Neural cell (in vitro differentiated cells): ENCODE measurements at regions not wholly inside any gene's neighbourhood (a gene's known extent, or its start where the extent isn't known, plus 50 kb on each side); places are given as distances from the start of the nearest gene placed in this dataset.

ENCODE experiments used
- CTCF ChIP-seq: fragments of 450-650 bp; IDR thresholded peaks from 2 replicates; pipeline ENCODE4 v1.5.1; 2014; ENCODE audit warnings: antibody characterized with exemption, mild to moderate bottlenecking, moderate library complexity; ENCODE audit not compliant: poor library complexity, severe bottlenecking
- EP300 ChIP-seq: fragments of 450-650 bp; conservative IDR thresholded peaks from 2 replicates; pipeline ENCODE4 v1.6.1; 2014; ENCODE audit warnings: antibody characterized with exemption, mild to moderate bottlenecking, moderate library complexity; ENCODE audit not compliant: poor library complexity, severe bottlenecking
- EZH2 ChIP-seq: fragments of 200-600, 300-800 bp; shearing (Covaris generic), sonication (generic); IDR thresholded peaks from 2 replicates; pipeline ENCODE4 v1.6.1; 2014; ENCODE audit warnings: antibody characterized with exemption, low read length, borderline replicate concordance, mild to moderate bottlenecking; ENCODE audit not compliant: insufficient read depth, poor library complexity, severe bottlenecking
- MXI1 ChIP-seq: fragments of 450-650 bp; conservative IDR thresholded peaks from 2 replicates; pipeline ENCODE4 v1.6.1; 2014; ENCODE audit warnings: antibody characterized with exemption, mild to moderate bottlenecking; ENCODE audit not compliant: poor library complexity, severe bottlenecking
- POLR2AphosphoS5 ChIP-seq: IDR thresholded peaks from 2 replicates; pipeline ENCODE4 v1.6.1; 2012
- RAD21 ChIP-seq: fragments of 450-650 bp; conservative IDR thresholded peaks from 2 replicates; pipeline ENCODE4 v1.6.1; 2014; ENCODE audit warnings: antibody characterized with exemption, mild to moderate bottlenecking, moderate library complexity
- REST ChIP-seq: IDR thresholded peaks from 2 replicates; pipeline ENCODE4 v1.6.1; 2012; ENCODE audit warnings: borderline replicate concordance
- SMC3 ChIP-seq: fragments of 450-650 bp; conservative IDR thresholded peaks from 2 replicates; pipeline ENCODE4 v1.6.1; 2014; ENCODE audit warnings: antibody characterized with exemption, mild to moderate bottlenecking, moderate library complexity; ENCODE audit not compliant: poor library complexity
- TAF1 ChIP-seq: IDR thresholded peaks from 2 replicates; pipeline ENCODE4 v1.6.1; 2012; ENCODE audit warnings: low read depth

DNA sequence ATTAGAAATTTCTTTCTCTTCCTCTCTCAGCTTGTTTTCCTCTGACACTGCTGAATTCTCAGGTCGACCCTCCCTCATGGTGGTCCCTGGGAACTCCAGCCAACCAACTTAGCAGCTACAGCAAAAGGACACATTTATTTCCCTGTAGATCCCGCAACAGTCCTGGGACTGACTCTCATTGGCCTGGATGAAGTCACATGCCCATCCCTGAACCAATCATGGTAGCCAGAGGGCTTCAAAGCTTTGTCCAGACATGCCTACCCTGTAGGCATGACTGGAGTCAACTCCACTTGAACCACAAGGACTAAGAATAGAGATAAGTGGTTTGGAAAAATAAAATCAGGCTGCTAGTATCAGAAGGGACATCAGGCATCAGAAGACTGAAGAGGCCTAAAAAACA is 84.6 kb upstream of the LRRC55 start:
- TF ChIP-seq CTCF (no peak), MXI1 (no peak), TAF1 (no peak), SMC3 (no peak), EP300 (no peak), EZH2 (no peak), REST (no peak), POLR2AphosphoS5 (no peak), RAD21 (no peak)
